DND-41 (cell line): ENCODE measurements at regions not wholly inside any gene's neighbourhood (a gene's known extent, or its start where the extent isn't known, plus 50 kb on each side); places are given as distances from the start of the nearest gene placed in this dataset.

Experiments
- CTCF ChIP-seq: IDR thresholded peaks from 2 replicates; pipeline ENCODE4 v1.5.1; 2012; ENCODE audit warnings: borderline replicate concordance, low read length, moderate library complexity, mild to moderate bottlenecking; ENCODE audit not compliant: poor library complexity, severe bottlenecking; ENCODE audit errors: extremely low read depth
- EZH2 ChIP-seq: IDR thresholded peaks from 3 replicates; pipeline ENCODE4 v1.6.1; 2012; ENCODE audit warnings: borderline replicate concordance, low read depth, mild to moderate bottlenecking, moderate library complexity, low read length, inconsistent platforms; ENCODE audit not compliant: severe bottlenecking

DNA sequence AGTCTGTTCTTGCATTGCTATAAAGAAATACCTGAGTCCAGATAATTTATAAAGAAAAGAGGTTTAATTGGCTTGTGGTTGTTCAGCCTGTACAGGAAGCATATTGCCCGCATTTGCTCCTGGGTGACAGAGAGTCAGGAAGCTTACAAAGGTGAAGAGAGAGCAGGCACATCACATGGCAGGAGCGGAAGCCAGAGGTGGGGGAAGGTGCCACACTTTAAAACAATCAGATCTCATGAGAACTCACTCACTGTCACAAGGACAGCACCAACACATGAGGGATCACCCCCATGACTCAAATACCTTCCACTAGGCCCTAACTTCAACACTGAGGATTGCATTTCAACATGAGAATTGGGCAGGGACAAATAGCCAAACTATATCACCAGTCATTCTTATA, 124.8 kb upstream of the COL5A2 start:
- TF ChIP-seq CTCF (no peak), EZH2 (no peak)
